ENCODE measurements at regions not wholly inside any gene's neighbourhood (a gene's known extent, or its start where the extent isn't known, plus 50 kb on each side); places are given as distances from the start of the nearest gene placed in this dataset.
"Not testable (repeated sequence)": the region's sequence is repeated elsewhere in the genome, so short reads cannot be mapped to it uniquely, and the experiment has no call there.

DNA sequence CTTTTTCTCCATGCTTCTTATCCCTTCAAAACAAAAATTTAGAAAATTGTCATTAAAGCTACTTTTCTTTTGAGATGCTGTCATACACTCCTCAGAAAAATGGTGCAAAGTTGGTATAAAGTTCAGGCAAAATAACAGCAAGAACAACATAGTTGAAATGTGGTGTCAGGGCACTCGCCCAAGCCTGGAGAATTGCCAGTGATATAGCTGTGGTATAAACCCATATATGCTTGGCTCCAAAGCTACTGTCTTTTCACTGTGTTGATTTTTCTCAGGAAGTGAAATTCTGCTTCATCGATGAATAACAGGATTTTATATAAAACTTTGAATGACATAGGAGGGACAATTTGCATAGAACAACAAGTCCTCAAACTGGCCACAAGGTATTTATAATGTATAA is 2532.9 kb downstream of the PCDH9 start:
- no peak for DNase-seq (ENCODE audit: low read depth)
- no peak overlapping the region for H3K4me3 ChIP-seq (ENCODE audit: low read depth, low read length)
- TF ChIP-seq, protein P1, sequence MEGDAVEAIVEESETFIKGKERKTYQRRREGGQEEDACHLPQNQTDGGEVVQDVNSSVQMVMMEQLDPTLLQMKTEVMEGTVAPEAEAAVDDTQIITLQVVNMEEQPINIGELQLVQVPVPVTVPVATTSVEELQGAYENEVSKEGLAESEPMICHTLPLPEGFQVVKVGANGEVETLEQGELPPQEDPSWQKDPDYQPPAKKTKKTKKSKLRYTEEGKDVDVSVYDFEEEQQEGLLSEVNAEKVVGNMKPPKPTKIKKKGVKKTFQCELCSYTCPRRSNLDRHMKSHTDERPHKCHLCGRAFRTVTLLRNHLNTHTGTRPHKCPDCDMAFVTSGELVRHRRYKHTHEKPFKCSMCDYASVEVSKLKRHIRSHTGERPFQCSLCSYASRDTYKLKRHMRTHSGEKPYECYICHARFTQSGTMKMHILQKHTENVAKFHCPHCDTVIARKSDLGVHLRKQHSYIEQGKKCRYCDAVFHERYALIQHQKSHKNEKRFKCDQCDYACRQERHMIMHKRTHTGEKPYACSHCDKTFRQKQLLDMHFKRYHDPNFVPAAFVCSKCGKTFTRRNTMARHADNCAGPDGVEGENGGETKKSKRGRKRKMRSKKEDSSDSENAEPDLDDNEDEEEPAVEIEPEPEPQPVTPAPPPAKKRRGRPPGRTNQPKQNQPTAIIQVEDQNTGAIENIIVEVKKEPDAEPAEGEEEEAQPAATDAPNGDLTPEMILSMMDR (conservative IDR thresholded peaks at IDR 0.05; ENCODE audit: low read depth, low read length) = no peak

- TF ChIP-seq, protein P1 (conservative IDR thresholded peaks at IDR 0.05; ENCODE audit: low read depth, low read length) = no peak
Observed at GRCh38 chr13:64688893-64689677, 2541.1 kb downstream of the PCDH9 start.

DNA sequence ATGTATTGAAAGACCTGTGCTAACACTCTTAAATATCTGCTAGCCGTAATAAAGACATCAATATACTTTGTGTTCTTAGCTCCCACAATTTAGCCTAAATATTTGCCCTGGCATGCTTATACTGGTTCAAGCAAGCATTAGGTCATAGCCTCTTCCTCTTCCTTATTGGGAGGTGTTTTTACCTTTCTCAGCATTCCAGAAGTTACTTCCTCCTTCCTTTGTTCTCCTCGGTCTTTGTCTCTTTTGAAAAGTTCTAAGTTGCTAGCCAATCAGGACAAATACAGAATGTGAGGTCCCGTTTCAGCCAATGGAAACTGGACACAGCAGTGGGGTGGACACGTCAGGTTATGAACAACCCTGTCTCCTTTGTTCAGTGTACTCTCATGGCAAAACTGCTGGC is 2543.6 kb downstream of the PCDH9 start:
- H3K4me3 ChIP-seq (ENCODE audit: low read depth, low read length); DNase-seq (ENCODE audit: low read depth): not testable (repeated sequence)

More at GRCh38 chr13:64688893-64689677, 2541.1 kb downstream of the PCDH9 start:
- no peak overlapping the region for H3K4me3 ChIP-seq (ENCODE audit: low read depth, low read length)
- no peak for DNase-seq (ENCODE audit: low read depth)

DNA sequence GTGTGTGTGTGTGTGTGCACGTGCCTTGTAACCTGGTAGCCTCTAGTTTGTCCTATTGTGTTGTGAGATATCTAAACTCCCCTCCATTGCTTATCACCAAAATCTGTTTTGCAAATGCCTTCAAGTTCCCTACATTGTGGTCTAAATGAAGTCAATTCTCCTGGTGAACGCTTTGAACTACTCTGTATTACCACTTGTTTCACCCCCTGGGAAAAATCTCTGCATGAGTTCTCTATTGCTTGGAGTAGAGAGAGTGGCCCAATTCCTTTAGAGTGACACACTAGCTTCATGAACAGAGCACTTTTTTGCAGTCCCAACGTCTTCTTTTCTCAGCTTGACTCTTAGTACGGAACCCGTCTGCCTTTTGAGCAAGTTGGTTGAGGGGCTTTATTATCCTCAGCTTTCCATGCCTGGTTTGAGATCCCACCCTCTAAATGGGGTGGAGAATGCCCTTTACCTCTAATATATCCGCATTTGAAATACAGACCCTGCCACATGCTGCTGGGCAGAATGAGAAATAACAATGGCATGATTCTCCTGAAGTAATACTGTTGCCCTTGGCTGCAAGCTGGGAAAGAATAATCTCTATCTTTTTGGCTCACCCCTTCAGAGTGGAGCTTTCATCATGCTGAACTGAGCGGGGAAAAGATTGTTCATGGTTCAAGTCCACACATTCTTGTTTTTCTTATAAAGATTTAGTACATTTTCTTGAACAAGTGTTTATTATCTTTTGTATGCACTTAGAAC is 2545.3 kb downstream of the PCDH9 start:
- no peak for DNase-seq (ENCODE audit: low read depth)
- TF ChIP-seq, protein P1 (conservative IDR thresholded peaks at IDR 0.05; ENCODE audit: low read depth, low read length) = no peak
- H3K4me3 ChIP-seq (ENCODE audit: low read depth, low read length) = no peak overlapping the region

DNA sequence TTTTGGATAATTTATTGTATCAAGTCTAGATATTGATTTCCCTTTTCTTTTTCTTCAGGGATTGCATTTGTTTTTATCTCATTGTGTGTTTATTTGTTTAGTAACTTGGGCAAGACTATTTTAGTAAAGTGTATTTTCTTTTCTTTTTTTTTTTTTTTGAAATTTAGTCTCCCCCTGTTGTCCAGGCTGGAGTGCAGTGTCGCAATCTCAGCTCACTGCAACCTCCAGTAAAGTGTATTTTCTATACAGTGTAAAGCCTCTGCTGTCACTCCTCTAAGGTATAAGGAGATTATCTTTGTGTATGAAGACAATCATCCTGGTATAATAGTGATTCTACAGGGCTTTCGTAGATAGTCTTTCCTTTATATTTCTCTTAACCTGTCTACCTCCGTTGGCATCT is 2546.0 kb downstream of the PCDH9 start:
- H3K4me3 ChIP-seq (ENCODE audit: low read depth, low read length) = no peak overlapping the region
- DNase-seq (ENCODE audit: low read depth) = no peak
- TF ChIP-seq, protein P1 (conservative IDR thresholded peaks at IDR 0.05; ENCODE audit: low read depth, low read length) = no peak

- TF ChIP-seq, protein P1 (conservative IDR thresholded peaks at IDR 0.05; ENCODE audit: low read depth, low read length) = no peak
- no peak for DNase-seq (ENCODE audit: low read depth)
- no peak overlapping the region for H3K4me3 ChIP-seq (ENCODE audit: low read depth, low read length)
Observed at GRCh38 chr13:64680739-64681138, 2549.4 kb downstream of the PCDH9 start.

DNA sequence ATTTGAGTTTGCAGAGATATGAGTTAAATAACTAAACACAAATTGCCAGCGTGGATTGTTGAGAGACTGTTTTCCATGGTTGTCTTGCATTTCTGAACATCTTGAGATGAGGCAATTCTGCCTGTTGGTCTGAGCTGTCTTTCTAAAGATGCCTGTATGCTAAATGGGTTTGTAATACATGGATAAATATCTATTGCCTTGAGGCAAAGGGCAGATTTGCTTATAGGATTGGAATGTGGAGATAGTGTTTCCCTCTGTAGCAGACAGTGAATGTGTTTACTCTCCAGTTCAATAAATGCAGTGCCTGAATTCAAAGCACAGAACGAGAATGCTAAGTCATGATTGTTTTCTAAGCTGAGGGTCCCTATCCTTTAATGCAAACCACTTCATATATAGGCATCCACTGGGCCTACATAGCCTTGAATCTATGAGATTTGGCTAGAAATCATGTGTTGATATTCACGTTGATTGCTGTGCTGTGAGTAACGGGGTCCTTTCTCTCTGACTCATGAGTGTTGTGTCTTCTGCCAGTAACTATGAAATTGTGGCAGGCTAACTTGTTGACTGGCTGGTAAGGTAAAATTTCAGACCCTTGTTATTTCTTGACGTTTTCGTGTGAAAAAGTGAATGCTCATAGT is 2554.8 kb downstream of the PCDH9 start:
- DNase-seq (ENCODE audit: low read depth) = no peak
- no peak overlapping the region for H3K4me3 ChIP-seq (ENCODE audit: low read depth, low read length)
- TF ChIP-seq, protein P1 (conservative IDR thresholded peaks at IDR 0.05; ENCODE audit: low read depth, low read length) = no peak
